Stimulated activated naive CD4-positive, alpha-beta T cell (primary cell): ENCODE measurements at regions not wholly inside any gene's neighbourhood (a gene's known extent, or its start where the extent isn't known, plus 50 kb on each side); places are given as distances from the start of the nearest gene placed in this dataset.
"Not testable (repeated sequence)": the region's sequence is repeated elsewhere in the genome, so short reads cannot be mapped to it uniquely, and the experiment has no call there.

ENCODE experiments used
- DNase-seq, 6 experiments: peaks; one replicate each; lab custom pipeline; 2025; lab: John Stamatoyannopoulos, UW

DNA sequence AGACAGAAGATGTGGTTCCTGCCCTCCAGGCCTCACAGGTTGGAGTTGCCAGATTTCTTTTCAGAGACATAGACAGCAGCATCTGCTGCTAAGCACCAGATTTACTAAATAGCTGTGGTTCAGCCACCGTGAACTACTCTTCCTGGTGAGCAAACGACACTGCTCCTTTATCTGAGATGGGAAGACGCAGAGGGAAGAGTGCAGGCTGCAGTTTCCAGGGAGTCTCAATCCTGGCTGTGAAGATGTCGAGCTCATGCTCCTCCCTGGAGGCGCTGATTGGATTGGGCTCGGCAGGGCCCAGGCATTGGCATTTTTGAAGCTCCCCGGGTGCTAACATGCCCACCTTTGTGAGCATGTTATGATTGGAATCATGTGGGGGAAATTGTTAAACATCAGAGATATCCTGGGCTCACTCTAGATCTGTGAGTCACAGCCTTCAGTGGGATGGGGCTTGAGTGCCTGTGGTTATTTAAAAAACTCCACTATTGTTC, 314.8 kb downstream of the TSN start:
- no peak for DNase-seq

DNA sequence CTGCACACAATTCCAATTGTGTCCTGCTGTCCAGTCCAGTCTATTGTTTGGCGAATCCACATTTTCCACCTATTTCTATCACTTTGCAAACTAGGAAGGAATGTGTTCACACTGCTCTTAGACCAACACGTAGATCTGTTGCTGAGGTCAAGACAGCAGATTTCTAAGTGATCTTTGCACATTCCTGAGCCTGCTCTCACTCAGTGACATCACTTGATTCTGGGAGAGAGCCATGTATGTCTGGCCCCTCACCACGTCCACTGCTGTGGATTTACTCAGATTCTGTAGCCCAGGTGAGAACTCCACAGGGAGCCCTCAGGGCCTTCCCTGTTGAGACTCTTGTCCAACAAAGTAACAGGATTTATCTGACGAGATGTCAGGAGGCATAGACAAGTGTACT, 317.2 kb downstream of the TSN start:
- no peak for DNase-seq

DNA sequence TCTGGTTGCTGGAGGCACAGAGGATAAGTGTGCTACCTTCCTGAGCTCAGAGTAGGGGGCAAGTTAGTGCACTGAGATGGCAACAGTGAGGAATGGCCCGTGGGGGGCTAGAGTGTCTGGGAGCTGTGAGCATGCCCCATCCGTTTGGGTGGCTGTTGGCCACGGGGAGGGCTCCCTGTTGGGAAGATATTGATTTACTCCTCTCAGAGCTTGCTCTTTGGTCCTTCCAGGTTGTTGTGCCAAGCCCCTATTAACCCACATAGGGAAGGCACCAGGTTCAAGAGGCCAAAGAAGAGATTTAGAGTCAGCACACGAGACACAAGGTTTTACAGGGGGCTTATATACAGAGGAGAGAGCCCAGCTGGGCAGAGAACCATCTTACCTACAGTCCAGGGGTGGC, 318.8 kb downstream of the TSN start:
- no peak for DNase-seq

DNA sequence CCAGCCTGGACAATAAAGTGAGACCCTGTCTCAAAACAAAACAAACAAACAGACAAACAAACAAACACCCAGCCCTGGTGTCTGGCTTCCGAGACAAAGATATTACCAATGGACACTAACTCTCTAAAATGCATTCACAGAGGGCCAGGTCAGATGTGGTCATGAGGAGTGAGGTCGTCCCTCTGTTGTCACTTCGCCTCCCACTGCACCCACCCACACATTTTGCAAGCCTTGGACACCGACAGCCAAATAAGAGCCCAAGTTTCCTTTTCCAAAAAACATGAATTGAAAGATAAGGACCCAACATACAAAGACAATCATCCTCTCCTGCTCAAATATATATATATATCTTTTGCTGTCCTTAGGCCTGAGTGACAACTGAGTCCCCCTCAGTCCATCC, 319.9 kb downstream of the TSN start:
- no peak for DNase-seq

DNA sequence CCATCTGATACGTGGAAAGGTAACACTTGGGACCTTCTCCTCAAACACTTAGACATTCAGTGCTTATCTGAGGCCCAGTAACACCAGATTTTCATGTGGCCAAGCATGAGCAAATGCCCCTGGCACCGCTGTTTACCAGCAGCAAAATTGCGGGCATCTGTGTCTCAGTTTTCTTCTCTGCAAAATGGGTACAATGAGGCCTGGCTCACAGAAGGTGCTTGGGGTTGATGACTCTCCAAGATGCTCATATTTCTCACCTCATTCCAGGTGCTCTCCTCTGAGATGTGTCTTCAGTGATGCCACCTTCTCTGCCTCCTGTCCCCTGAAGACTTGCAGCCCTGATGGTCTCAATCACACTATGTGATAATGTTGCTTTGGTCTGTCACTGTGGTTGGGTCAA, 321.7 kb downstream of the TSN start:
- no peak for DNase-seq

DNA sequence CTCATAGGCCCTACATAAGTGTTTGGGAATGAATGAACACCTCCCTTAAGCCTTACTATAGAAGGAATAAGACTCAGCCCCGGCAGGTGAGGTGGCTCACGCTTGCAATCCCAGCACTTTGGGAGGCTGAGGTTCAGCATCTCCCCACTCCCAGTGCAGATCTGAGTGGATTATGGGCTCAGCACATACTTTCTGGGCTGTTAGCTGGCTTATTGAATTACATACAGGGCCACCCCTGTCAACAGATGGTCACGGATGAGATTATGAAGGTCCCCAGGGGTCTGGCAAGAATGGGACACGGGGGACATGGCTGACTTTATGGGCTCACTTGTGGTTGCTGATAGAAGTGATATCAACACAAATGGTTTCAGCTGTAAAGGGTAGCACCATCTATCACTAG, 322.3 kb downstream of the TSN start:
- no peak for DNase-seq

DNA sequence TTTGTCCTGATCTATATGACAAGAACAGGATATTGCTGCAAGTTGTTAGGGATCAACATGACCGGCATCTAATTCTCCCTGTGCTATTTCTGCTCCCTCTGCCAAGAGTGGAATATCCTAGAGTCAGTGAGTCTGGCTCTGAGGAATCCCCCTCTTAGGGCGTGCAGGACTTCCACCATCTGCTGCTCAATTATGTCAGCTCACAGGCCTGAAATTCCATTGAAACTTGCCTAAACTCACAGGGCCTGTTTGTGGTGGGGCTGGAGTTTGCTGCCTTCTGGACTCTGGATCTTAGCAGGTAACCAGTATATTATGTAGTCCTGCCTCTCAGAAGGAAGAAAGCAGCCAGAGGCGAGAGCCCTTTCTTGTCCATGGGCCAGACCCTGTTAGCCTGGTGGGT, 323.0 kb downstream of the TSN start:
- no peak for DNase-seq

DNA sequence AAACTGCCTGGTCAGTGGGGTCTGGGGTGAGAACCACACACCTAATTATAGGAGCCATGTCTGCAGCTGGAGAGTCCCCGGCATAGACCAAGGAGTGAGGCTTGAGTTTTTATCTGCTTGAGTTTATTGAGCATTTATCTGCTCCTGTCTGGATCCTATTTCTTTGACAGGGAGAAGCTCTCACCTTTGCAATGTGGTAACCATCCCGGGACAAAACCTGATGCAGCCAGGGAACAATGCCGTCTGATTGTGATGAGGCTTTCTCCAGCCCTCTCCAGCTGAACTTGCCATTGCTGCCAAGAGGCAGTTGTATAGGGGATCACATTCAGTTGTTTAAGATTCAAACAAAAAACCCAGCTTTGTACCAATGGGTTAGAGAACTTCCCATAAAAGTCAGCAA, 324.4 kb downstream of the TSN start:
- DNase-seq, result no peak

DNA sequence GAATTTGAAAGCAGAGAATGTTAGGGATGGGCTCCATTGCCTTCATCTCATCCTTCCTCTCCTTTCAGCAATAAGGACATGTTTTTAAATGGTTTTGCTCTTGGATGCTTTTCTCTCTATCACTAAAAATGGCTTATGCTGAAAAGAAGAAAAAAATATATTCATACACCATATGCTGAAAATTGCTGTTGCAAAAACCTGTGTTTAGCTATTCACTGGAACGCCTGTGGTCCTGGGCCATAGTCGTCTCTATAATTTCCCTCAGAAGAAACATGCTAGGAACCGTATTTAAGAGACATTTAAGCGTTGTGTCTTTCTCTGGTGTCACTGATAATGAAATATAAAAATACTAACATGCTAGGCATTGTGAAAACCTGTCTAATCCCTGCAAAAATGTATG, 324.9 kb downstream of the TSN start:
- DNase-seq, result no peak

DNA sequence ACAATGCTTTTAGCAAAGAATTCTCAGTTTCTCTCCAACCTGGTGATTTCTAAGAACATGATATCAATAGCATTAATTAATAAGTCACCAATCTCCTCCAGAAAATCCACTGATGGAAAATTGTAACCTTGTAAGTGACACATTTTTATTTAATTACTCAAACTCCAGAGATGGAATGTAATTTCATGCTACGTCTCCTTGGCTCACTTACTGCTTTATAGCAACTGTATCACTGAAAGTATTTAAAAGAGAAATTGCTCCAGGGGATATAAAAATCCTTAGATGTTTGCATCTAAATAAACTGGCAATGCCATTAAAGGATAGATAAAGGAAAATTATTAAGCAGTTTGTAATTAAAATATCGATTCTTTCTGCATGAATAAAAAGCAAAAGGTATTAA, 325.4 kb downstream of the TSN start:
- no peak for DNase-seq

DNA sequence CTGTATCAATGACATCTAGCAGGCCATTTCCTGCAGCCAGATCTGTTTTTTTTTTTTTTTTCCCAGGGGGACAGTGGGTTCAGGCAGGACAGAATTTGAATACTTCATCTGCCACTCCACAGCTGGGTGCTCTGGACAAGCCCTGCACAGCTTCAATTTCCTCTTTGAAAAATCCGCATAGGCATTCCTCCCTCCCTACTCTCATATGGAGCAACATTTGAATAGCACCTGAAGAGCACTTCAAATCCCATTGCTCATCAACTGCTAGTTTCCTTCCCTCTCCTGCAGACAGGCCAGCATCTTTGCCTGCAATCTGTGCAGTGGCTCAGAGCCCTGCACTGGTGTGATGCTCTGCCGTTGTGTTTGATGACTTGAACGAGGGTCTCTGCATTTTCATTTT, 326.3 kb downstream of the TSN start:
- DNase-seq, result no peak

DNA sequence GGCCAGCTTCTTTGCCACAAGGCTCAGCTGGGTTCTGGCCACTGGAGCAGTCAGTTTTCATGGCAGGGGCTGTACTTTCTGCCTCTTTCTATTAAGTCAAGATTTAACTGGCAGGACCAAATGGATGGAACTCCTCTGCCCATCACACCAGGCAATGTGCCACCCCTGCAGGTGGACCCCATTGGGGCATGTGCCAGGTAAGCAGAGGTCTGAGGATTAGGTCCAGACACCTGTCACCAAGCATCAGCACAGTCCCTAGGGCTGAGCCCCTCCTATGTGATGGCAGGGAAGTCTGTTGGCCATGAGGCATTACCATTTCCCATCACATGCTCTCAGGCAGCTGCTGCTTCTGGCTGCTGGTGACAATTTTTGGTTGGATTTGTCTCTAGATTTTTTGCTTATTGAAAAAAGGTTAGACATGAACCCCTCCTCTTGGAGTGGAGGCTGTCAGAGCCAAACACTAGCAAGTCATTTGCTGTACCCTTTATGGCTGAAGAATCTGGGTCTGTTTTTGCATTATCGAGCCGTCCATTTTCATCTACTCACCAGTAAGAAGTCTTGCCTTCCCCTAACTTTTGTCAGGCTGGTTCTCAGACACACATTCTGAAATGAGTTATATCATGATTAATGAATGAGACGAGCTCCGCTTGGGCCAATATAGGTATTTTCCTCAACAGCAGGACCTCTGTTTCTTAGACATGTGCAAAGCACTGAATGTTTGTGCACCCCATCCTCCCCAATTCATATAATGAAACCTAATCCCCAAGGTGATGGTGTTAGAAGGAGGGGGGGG, 328.0 kb downstream of the TSN start:
- no peak for DNase-seq

DNA sequence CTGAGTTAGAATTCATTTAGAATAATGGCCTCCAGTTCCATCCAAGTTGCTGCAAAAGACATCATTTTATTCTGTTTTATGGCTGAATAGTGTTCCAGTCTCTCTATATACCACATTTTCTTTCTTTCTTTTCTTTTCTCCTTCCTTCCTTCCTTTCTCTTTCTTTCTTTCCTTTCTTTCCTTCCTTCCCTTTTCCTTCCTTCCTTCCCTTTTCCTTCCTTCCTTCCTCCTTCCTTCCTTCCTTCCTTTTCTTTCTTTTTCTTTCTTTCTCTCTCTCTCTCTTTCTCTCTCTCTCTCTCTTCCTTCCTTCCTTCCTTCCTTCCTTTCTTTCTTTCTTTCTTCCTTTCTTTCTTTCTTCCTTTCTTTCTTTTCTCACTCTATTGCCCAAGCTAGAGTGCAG, 330.2 kb downstream of the TSN start:
- DNase-seq, result not testable (repeated sequence)

DNA sequence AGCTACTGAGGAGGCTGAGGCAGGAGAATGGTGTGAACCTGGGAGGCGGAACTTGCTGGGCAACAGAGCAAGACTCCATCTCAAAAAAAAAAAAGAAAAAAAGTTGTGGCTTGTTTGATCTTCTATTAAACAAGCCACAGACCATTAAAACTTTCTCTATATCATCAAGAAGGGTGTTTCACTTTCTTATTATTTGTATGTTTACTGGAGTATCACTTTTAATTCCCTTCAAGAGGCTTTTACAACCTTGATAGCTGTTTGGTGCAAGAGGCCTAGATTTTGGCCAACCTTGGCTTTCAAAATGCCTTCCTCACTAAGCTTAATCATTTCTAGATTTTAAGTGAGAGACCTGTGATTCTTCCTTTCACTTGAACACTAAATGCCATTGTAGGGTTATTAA, 339.1 kb downstream of the TSN start:
- DNase-seq, result no peak

DNA sequence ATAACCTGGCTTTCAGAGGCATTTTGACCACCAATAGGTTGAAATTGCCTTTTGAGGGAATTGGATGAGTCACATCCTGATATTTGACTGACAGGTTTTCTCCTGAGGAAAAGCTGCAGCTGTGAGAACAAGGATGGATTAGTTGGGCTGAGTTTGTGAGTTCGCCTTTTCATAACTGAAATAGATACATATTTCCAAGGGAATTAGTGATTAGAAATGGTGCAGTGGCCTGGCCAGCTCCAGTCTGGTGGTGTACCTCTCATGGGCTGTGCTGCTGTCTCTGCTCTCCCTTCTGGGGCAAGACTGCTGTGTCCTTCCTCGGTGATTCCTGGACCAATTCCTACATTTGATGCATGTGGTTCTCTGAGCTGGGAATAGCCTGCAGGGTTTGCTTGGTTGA, 341.3 kb downstream of the TSN start:
- DNase-seq, result no peak

DNA sequence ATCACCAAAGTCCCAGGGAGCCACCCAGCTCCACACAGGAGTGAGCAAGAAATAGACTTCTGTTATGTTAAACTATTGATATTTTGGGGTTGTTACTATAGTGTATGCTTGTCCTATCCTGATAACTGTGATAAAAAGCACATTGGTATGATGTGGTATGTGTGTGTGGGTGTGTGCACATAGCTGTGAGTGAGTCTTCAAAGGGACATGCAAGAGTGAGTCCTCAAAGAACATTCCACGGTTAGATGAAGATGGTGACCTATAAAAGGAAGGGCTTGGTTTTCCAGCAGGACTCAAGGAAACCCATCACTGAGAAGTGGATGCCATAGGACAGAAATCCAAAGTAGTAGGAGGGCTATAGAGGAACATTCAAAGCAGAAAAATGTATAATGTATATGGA, 342.9 kb downstream of the TSN start:
- no peak for DNase-seq

DNA sequence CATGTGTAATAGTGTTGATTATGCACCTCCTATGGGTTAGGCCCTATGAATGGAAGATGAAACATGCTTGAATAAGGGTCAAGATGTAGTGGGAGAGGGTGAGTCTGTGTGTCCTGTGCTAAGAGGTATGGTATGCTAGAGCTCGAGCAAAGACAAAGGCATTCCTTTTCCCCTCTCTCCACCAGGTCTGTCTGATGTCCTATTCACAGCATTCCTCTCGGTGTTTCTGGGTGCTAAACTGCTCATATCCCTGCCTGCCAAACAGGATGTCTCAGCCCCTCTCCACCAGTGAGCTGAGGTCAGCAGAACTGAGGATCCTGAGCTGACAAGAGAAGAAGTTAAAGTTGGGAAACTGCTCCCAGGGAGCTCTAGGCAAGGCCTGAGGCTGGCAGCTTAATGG, 344.9 kb downstream of the TSN start:
- no peak for DNase-seq

DNA sequence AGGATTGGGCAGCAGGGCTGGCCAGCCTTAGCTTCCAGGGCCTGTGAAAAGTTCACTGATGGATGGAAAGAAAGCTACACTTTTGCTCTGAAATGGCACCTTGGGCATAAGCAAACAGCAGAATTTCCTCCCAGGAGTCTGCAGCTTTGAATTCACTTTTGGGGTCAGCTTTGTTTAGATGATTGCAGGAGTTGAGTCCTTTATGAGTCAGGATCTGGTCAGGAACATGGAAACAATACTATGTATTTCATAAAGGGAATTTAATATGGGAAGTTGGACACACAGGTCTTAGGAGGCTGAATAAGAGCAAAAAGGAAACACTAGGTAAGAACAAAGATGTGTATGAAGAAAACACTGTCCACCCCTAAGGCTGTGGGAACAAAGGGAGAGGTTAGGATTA, 345.3 kb downstream of the TSN start:
- DNase-seq, result no peak

DNA sequence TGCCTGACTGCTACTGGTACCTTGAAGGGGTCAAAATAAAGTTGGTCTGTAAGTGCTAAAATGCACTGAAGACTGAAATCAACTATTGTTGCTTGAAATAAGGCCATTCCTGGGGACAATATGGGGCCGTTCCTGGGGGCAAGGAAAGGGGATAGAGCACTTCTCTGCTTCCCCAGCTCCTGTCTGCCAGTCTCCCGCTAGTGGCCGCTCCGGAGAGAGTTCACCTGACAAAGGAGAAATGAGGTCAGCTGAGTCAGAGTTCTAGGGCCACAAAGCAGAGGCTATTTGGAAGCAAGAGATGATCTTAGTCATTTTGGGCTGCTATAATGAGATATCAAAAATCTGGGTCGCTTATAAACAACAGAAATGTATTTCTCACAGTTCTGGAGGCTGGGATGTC, 345.9 kb downstream of the TSN start:
- DNase-seq, result no peak

DNA sequence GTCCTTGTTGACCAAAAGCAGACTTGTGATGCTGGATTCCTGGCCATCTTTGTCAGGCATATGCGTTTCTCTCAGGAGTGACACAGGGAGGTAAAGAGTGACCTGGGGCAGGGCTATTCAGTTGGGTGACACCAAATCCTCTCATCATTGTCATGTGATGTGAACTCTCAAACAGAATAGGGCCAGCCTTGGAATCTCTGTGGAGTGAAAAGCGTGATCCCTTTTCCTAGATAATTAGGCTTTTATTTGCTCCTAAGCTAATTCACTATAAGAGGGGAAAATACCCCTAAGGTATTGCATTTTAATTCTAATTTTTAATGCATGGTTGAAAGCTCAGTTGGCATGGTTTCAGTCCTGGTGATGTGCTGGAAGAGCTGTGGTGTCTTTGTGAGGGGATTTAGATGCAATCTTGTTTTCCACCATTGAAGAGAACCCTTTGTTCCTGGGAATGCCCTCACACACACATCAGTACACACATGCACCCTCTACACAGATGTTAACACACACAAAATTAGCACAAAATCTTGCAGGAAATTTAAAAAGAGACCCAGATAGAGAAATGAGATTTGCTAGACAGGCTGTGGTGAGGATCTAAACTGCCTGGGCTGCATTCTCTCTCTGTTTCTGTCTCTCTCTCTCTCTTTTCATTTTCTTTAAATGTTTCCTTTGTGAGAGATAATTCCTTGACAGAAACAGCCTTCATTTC, 349.9 kb downstream of the TSN start:
- DNase-seq, result no peak

DNA sequence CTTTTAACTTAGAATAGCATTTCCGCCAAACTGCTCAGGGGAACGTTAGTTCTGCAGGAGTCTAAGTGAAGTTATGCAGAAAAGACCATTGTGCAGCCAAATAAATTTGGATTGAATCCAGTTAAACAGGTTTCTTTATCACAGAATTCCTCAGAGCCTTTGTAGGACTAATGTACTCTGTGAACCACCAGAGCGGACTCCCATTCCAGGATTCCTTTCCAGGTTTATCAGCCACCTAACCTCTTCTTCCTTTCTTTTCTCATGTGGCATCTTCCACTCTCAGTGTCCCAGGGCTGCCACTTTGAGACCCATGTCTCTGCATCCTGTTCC, 350.4 kb downstream of the TSN start:
- DNase-seq, result no peak

DNA sequence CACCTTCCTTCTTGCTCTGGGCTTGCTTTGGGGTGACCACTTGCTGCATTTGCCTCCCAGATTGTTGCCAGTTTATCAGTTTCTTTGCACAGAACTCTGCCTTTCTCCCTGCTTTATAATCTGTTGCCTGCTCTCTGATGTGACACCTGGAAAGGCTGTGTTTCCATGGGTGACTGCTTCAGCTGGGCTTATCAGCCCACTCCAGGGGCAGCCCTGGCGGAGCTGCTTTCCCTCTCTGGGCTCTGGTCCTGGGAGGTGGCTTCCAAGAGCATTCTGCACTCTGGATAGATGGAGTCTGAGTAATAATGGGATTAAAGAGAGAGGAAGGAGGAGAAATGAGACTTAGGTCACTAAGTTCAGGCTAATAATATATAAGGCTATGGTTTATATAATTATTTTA, 352.7 kb downstream of the TSN start:
- no peak for DNase-seq

DNA sequence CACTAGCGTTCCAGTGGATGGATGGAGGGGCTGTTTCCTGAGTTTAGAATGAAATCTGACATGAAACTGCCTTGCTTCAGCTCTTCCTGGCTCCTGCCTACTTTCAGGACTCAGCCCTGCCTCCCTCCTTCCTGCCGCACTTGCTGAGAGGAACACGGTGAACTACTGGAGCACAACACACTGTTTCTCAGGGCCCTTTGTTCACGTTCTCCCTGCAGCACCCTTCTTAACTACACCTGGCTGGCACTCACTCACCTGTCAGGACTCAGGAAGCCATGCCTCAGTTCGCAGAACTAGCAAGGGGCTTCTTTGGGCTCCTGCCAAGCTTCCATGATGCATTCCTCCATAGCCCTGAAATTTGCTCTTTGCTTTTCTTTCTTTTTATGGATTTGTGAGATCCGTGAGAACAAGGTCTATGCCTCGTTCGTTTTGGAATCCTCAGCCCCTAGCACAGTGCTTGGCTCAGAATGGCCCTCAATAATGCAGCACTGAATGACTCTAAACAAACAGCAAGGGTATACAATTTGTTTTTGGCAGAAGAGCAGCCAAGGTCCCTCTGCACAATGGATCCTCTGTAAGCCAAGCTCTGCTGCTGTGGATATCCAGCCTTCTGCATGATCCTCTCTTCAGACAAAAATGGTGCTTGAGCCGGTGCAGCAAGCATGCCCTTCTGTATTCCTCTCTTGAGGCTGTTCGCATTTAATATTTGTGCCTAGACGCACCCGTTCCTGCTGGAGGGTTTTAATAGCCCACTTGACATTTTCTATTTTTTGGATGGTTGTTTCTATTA, 357.0 kb downstream of the TSN start:
- no peak for DNase-seq
